ENCODE measurements at regions not wholly inside any gene's neighbourhood (a gene's known extent, or its start where the extent isn't known, plus 50 kb on each side); places are given as distances from the start of the nearest gene placed in this dataset.

GRCh38 chr3:167941234-167941995 lies 154.3 kb downstream of the GOLIM4 start:
- TF ChIP-seq, protein P1, sequence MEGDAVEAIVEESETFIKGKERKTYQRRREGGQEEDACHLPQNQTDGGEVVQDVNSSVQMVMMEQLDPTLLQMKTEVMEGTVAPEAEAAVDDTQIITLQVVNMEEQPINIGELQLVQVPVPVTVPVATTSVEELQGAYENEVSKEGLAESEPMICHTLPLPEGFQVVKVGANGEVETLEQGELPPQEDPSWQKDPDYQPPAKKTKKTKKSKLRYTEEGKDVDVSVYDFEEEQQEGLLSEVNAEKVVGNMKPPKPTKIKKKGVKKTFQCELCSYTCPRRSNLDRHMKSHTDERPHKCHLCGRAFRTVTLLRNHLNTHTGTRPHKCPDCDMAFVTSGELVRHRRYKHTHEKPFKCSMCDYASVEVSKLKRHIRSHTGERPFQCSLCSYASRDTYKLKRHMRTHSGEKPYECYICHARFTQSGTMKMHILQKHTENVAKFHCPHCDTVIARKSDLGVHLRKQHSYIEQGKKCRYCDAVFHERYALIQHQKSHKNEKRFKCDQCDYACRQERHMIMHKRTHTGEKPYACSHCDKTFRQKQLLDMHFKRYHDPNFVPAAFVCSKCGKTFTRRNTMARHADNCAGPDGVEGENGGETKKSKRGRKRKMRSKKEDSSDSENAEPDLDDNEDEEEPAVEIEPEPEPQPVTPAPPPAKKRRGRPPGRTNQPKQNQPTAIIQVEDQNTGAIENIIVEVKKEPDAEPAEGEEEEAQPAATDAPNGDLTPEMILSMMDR (IDR thresholded peaks at IDR 0.05), result no peak
- no peak for TF ChIP-seq POLR2A (IDR thresholded peaks at IDR 0.05)
